ENCODE measurements at regions not wholly inside any gene's neighbourhood (a gene's known extent, or its start where the extent isn't known, plus 50 kb on each side); places are given as distances from the start of the nearest gene placed in this dataset.
A peak's percentile ranks its signal among the peaks of the same experiment; 100 is the strongest.

DNA sequence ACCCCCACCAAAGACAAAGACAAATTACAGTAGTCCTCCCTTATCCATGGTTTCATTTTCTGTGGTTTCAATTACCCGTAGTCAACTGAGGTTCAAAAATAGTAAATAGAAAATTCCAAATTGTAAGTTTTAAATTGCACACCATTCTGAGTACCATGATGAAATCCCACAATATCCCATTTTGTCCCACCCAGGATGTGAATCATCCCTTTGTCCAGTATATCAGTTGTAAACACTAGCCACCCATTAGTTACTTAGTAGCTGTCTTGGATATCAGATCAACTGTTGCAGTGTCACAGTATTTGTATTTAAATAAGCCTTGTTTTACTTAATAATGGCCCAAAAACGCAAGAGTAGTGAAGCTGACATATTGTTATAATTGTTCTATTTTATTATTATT, 364.0 kb upstream of the ARID1B start:
- DNase-seq (ENCODE audit: low spot score) = no peak

DNA sequence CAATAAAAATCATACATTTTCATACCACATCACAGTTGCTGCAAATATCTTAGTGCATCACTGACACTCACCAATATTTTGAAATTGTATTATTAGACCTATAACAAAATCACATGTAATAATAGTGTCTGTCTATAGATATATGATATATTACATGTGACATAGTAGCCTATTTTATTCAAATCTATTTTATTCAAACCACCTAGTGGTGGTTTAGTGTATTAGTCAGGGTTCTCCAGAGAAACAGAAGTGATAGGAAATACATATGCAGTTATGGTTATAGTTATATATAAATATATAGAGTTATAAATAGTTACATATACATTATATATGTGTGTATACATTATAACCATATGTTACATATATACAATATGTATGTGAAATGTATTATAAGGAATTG, 366.5 kb upstream of the ARID1B start:
- DNase-seq (ENCODE audit: low spot score) = no peak

DNA sequence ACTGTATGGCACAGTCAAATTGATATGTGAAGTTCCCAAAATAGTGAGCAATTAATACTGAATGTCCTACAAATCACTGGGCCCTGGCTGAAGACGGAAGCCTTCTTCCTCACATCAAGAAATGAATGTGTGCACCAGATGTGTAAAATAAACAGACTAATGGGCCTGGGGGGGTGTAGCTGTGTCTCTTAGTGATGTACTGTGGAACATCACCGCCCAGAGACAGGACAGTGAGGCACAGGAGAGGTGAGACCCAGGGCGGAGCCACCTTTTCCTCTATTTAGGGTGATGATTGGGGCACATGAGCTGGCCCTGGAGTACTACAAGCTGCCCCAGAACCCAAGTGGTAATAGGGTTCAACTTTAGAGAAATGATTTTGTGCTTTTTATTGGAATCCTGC, 368.5 kb upstream of the ARID1B start:
- no peak for DNase-seq (ENCODE audit: low spot score)

DNA sequence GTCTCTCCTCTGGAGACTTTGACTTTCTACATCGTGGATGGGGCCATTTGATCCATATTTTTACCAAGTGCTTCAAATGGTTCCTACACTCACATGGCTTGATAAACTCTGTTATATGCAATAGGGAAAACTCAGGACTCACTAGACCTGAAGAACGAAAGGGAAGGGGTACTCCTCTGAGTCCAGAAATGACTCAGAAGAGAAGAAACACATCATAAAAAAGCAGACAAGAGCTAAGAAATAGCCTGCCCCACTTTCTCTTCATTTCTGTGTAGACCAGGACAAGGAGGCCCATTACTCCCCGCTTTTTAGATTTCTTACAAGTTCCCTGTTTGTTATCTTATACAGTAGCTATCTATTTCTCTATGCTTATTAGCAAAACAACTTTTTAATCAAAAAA, 369.8 kb upstream of the ARID1B start:
- no peak for DNase-seq (ENCODE audit: low spot score)

DNA sequence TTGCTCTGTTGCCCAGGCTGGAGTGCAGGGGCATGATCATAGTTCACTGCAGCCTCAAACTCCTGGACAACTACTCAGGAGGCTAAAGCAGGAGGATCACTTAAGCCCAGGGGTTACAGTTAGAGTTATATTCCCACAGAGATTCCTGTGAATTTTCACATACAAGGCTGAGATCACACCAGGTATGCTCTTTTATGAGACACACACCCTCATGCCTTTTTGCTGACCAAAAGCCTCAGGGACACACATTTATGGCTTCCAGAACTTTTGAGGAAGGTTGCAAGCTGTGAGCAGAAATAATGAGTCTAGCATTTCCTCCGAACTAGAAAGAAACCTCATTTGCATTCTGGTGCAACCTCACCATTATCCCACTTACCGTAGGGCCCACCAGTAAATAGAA, 370.5 kb upstream of the ARID1B start:
- DNase-seq (ENCODE audit: low spot score) = no peak

- no peak for DNase-seq (ENCODE audit: low spot score)
These were observed 371.1 kb upstream of the ARID1B start for GRCh38 chr6:156406099-156406498.

DNA sequence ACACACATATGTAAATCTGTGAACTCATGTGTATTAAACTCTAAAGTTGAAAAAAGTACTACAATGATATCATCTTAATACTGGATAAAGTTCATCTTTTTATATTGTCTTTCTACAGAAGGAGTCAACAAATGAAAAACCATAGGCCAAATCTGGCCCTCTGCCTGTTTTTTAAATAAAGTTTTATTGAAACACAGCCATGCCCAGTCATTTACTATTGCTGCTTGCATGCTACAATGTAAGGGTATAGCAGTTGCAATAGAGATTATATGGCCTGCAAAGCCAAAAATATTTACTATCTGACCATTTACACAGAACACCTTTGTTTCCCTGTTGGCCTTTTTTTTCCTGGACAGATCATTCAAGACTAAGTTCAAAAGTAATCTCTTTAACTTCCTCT, 374.6 kb upstream of the ARID1B start:
- DNase-seq (ENCODE audit: low spot score) = no peak

DNA sequence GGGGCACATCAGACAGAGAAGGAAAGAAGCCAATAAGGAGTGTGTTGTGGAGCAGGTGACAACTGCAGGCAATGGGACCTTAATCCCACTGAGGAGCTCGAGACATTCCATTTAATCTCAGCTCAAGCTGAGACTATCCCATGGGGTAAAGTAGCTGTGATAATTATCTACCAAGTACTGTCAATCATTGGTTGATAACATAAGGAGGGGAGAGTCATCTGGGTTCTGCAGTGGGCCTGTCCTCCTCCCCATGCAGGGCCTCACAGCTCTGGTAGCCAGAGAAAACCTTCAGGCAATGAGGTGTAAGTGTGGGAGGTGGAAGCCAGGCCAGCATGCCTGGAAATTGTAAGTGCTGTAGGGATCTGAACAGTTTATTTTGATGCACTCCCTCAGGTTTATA, 375.0 kb upstream of the ARID1B start:
- DNase-seq (ENCODE audit: low spot score) = no peak

DNA sequence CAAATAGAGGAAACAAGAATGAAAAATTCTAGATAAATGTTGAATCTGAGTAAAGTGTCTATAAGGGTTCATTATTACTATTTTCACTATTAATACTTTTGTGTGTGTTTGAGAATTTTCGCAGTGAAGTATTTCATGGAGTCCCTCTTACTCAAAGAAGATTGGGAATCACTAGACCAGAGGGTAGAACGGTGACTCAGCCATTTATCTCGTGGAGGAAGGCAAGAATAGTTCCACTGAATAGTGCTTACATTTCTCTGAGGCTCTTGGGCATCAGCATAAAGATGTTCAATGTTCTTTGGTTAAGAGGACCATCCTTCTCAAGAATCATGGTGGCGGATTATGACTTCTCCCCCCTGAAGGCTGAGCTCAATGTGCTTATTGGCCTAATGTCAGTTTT, 376.7 kb upstream of the ARID1B start:
- DNase-seq (ENCODE audit: low spot score) = no peak

DNA sequence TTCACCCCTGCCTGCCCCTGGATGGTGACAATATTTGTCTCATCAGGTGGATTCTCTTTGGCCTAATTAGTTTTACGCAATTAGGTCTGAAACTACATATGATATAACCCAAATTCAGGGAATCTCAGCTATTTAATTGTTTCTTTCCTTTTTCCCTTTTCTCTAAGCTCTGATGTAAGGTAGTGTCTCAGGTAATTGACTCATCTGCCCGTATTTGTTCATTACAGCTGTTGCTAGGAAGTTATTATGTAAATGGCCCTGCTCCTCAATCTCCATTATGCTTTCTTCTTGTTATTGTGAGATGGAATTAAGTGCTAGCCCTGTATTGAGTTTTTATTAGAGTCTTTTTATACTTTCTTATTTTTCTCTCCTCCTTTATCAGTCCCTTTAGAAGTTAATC, 378.2 kb upstream of the ARID1B start:
- DNase-seq (ENCODE audit: low spot score) = no peak

DNA sequence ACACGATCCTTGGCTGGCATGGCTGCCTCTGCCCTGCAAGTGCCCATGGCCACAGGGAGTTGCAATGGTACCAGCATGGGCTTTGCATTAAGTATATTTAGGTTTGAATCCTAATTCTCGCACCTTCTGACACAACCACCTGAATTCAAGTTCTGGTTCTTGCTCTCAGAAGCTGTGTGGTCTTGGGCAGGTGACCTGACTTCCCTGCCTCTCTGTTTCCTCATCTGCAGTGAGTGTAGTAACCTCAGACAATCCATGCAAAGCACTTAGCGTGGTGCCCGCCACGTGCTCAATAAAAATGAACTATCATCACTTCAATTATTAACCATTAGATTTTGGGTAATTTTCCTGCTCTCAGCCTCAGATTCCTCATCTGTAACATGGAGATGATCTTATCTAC, 378.8 kb upstream of the ARID1B start:
- no peak for DNase-seq (ENCODE audit: low spot score)

DNA sequence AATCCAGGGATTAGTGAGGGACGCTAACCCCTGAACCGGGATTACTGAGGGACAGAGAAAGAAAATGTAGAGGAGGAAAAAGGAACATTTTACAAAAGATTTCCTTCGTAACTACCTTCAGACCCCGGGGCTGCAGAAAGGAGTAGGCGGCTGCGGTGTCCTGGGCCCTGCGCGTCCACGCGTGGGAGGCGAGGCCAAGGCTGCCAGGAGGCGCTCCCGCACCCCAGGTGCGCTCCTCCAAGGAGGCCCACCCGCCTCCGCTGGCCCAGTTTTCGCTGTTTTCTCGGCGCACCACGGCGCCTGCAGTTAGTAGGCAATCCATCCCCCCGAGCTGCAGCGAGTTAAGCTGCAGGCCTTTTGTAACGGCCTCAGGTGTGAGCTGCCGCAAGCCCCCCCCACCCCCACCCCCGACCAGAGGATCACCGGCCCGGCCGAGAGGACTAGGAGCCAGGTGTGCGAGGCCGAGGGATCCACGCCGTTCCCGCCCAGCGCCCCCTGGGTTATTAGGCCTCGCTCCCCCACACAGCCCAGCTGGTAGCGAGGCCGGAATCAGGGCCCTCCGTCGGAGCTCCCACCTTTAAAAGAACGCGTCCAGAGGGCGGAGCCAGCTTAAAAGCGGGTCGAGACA, 380.3 kb upstream of the ARID1B start:
- DNase-seq (ENCODE audit: low spot score) = no peak

GRCh38 chr6:156396068-156396771, 381.0 kb upstream of the ARID1B start:
- DNase-seq (ENCODE audit: low spot score) = peak; percentile 51

DNA sequence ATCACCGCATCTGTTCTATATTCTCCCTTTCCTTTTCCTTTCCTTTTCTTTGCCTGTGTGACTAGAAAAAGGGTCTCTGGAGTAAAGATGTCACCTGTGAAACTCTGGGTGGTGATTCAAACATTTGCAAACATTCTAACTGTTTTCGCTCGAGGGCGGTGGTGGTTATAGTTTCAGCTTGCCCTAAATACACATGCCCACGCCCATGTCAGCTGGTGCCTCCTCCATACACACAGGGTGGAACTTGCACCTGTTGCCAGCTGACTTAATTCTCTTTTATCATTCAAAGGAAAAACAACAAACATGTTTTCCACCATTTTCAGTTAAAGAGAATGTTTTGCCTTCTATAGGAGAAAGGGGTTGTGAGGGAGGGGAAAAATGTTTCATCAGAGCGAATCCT, 381.9 kb upstream of the ARID1B start:
- DNase-seq (ENCODE audit: low spot score) = peak; percentile 65

DNA sequence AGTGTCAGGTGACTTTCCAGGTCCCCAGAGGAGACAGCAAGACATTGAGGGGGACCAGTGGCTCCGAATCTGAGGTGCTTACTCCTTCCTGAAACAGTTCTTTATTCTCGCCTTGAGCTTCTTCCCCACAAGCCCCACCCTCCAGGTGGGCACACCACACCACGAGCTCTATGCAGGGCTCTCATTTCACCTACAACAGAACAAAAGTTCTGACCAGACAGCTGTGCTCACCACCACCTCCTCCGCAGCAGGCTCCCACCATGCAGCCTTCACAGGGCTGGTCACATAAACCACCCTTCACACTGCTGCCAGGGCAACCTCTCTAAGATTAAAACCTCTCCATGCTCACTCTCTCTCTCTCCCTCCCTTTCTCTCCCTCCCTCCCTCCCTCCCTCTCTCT, 384.5 kb upstream of the ARID1B start:
- no peak for DNase-seq (ENCODE audit: low spot score)

DNA sequence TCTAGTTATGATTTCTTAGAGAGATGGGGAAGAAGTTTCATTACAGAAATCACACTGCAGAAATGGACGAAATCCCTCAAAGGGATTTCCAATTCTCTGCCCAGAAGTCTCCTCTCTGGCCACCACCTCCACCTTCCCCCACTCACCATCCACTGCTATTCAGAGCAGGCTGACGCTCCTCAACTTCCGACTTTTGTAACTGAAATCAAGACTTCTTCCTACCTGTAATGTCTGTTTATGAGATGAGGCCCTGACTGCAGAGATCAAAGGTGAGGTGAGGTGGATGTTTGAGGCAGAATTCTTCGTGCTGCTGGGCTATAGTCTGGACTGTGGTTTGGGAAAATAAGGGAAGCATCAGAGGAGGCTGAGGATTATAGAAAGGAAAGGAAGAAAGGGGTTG, 385.2 kb upstream of the ARID1B start:
- DNase-seq (ENCODE audit: low spot score) = no peak

GRCh38 chr6:156391061-156391672, 386.0 kb upstream of the ARID1B start:
- no peak for DNase-seq (ENCODE audit: low spot score)

GRCh38 chr6:156390621-156391020, 386.6 kb upstream of the ARID1B start:
- DNase-seq (ENCODE audit: low spot score) = no peak

DNA sequence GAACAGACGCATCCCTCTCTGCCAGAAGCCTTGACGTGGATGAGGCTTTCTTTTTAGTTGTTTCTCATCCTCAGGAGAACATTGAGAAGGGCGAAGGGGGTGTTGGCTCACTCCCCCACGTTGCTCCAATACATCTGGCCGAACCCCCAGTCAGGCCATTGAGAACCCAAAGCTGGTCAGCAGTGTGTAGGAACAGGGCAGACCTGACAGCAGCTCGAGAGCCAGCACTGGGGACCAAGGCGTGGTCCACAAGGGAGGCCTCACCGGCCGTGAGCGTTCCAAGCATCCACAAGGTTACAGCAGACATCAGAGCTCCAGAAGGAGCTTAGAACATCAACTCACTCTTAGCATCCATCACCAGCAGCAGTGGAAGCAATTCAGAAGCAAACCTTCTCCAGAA, 387.9 kb upstream of the ARID1B start:
- no peak for DNase-seq (ENCODE audit: low spot score)

DNA sequence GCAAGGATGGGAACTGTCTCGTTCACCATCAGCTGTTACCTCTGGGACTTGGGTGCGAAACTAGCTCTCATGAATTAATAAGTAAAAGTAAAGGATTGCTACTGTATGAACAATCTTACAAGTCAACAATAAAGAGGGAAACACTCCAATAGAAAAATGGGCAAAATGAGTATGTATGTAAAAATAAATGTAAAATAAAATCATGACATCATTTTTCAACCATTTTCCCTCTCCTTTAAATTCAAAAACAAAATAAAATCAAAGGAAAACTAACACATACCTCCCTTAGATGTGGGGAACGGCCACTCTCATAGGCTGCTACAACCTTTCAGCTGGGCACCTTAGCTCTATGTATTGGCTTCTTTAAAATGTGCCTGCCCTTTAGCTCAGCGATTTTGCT, 389.7 kb upstream of the ARID1B start:
- DNase-seq (ENCODE audit: low spot score) = no peak

- no peak for DNase-seq (ENCODE audit: low spot score)
These were observed 394.1 kb upstream of the ARID1B start for GRCh38 chr6:156383059-156383458.

DNA sequence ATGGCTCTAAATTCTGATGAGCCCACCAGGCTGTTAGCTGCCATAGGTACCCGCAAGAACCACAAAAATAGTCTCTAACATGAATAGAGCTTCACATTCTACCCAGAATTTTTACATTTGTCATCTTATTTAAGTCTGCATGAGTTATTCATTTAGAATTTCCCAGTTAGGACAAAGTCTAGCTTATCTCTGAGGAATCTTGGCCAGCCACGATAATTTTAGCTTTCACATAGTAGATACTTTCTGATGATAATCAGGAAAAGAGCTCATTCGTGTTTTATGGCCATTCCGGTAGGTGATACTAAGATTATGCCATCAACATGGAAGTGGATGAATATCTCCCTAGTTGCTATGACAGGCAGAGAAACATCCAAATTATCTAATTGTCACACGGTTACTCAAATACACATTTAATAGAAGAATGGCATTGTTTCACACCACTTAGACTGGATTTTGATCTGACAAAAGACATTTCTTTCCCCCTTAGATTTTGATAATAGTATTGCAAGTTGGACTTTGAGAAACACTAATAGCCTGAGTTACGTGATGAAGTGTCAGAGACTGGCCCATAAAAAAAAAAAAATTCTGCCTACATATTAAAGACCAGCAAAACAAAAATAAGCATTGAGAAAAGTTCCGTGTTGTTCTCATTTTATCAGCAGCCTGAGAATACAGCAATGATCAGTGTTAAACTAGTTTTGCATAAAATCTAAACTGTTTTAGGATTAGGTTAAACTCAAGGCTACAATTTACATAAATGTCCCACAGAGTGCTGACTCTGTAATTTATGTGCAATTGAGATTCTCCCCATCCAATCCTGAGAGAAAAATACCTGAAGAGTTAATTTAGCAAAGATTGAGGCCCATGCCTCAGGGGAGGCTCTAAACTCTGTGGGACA, 397.5 kb upstream of the ARID1B start:
- DNase-seq (ENCODE audit: low spot score) = no peak

- DNase-seq (ENCODE audit: low spot score) = peak; percentile 26
These were observed 398.3 kb upstream of the ARID1B start for GRCh38 chr6:156378853-156379252.
